Suprapubic skin (tissue), 4 donors: ENCODE measurements at regions not wholly inside any gene's neighbourhood (a gene's known extent, or its start where the extent isn't known, plus 50 kb on each side); places are given as distances from the start of the nearest gene placed in this dataset.

Experiments used
- DNase-seq, 2 donors: peaks; one replicate each; pipeline ENCODE4 v3.0.0-alpha.2; 2019; ENCODE audit warnings: low spot score in 2 of 2
- H3K27ac ChIP-seq: fragments of 200-600 bp; sonication (generic); one replicate; pipeline ENCODE4 v1.5.1; 2019
- H3K27me3 ChIP-seq: fragments of 200-600 bp; sonication (generic); one replicate; pipeline ENCODE4 v1.5.1; 2019
- H3K36me3 ChIP-seq: fragments of 200-600 bp; sonication (generic); one replicate; pipeline ENCODE4 v1.5.1; 2019
- H3K4me1 ChIP-seq: fragments of 200-600 bp; sonication (generic); one replicate; pipeline ENCODE4 v1.5.1; 2019
- H3K4me3 ChIP-seq: fragments of 200-600 bp; sonication (generic); one replicate; pipeline ENCODE4 v1.5.1; 2019; ENCODE audit warnings: mild to moderate bottlenecking
- H3K9me3 ChIP-seq: fragments of 200-600 bp; sonication (generic); one replicate; pipeline ENCODE4 v1.5.1; 2019
- CTCF ChIP-seq, 2 donors: fragments of 200-600 bp in 1 of 2; fragments of 450-650 bp in 1 of 2; sonication (generic) in 1 of 2; IDR thresholded peaks; one replicate each; pipeline ENCODE4 v1.5.1; 2016 to 2019; ENCODE audit warnings: antibody characterized with exemption in 2 of 2, mild to moderate bottlenecking in 1 of 2, moderate library complexity in 1 of 2
- EP300 ChIP-seq: sonication (generic); formaldehyde crosslinking; IDR thresholded peaks from one replicate; pipeline ENCODE4 v1.6.1; 2017; ENCODE audit warnings: antibody characterized with exemption
- POLR2A ChIP-seq, 2 donors: fragments of 450-650 bp; IDR thresholded peaks; one replicate each; pipeline ENCODE4 v1.6.1; 2017; ENCODE audit warnings: antibody characterized with exemption in 2 of 2, mild to moderate bottlenecking in 2 of 2, moderate library complexity in 2 of 2
- POLR2AphosphoS5 ChIP-seq, 3 donors: sonication (generic); formaldehyde crosslinking; IDR thresholded peaks; one replicate each; pipeline ENCODE4 v1.6.1; 2017; ENCODE audit warnings: antibody characterized with exemption in 3 of 3
- WGBS: methylation state at CpG from one replicate; pipeline ENCODE4 v1.1.5; 2018; 5-methylcytosine and 5-hydroxymethylcytosine counted together

GRCh38 chr9:32319312-32319929 lies 65.0 kb upstream of the ACO1 start:
- Histone ChIP-seq H3K36me3 (no peaks in the 10 kb centered on the region), H3K27ac (no peak overlapping the region), H3K4me3 (no peak overlapping the region), H3K9me3 (no peaks in the 10 kb centered on the region), H3K27me3 (no peaks in the 10 kb centered on the region), H3K4me1 (no peaks in the 10 kb centered on the region)
- 79% methylated on average over 4 of the region's 4 CpGs for WGBS
- DNase-seq = no peak
- TF ChIP-seq POLR2AphosphoS5 (IDR thresholded peaks at IDR 0.05) (no peak), POLR2A (IDR thresholded peaks at IDR 0.05) (no peak), EP300 (no peak), CTCF (IDR thresholded peaks at IDR 0.05) (no peak)

- Histone ChIP-seq H3K4me3 (no peak overlapping the region), H3K27me3 (no peaks in the 10 kb centered on the region), H3K36me3 (no peaks in the 10 kb centered on the region), H3K9me3 (no peaks in the 10 kb centered on the region), H3K4me1 (no peaks in the 10 kb centered on the region), H3K27ac (no peak overlapping the region)
- TF ChIP-seq EP300 = no peak
- TF ChIP-seq CTCF (IDR thresholded peaks at IDR 0.05) = no peak
- no peak for TF ChIP-seq POLR2A (IDR thresholded peaks at IDR 0.05)
- TF ChIP-seq POLR2AphosphoS5 (IDR thresholded peaks at IDR 0.05) = no peak
- no peak for DNase-seq
- WGBS = 64% methylated on average over 7 of the region's 7 CpGs
These were observed 61.8 kb upstream of the ACO1 start for GRCh38 chr9:32322622-32323021.

- H3K36me3 ChIP-seq = no peaks in the 10 kb centered on the region
- no peak overlapping the region for H3K27ac ChIP-seq
- 93% methylated on average over 2 of the region's 2 CpGs for WGBS
- H3K9me3 ChIP-seq = peaks cover 3% of the 10 kb centered on the region
- no peaks in the 10 kb centered on the region for H3K4me1 ChIP-seq
- no peak overlapping the region for H3K4me3 ChIP-seq
- DNase-seq = no peak
- no peaks in the 10 kb centered on the region for H3K27me3 ChIP-seq
- TF ChIP-seq POLR2AphosphoS5 (IDR thresholded peaks at IDR 0.05) = no peak
- TF ChIP-seq CTCF (IDR thresholded peaks at IDR 0.05) = no peak
- TF ChIP-seq EP300 = no peak
- TF ChIP-seq POLR2A (IDR thresholded peaks at IDR 0.05) = no peak
These were observed 58.3 kb upstream of the ACO1 start for GRCh38 chr9:32326146-32326545.

- H3K9me3 ChIP-seq = peaks cover 3% of the 10 kb centered on the region
- 90% methylated on average over 4 of the region's 4 CpGs for WGBS
- no peak overlapping the region for H3K4me3 ChIP-seq
- H3K27ac ChIP-seq = no peak overlapping the region
- no peaks in the 10 kb centered on the region for H3K27me3 ChIP-seq
- no peaks in the 10 kb centered on the region for H3K4me1 ChIP-seq
- no peak for DNase-seq
- no peaks in the 10 kb centered on the region for H3K36me3 ChIP-seq
- no peak for TF ChIP-seq POLR2A (IDR thresholded peaks at IDR 0.05)
These were observed 53.2 kb upstream of the ACO1 start for GRCh38 chr9:32331240-32331639.

GRCh38 chr9:32334112-32334511 lies 50.3 kb upstream of the ACO1 start:
- no peaks in the 10 kb centered on the region for H3K27me3 ChIP-seq
- H3K4me1 ChIP-seq = no peaks in the 10 kb centered on the region
- no peak for TF ChIP-seq POLR2A (IDR thresholded peaks at IDR 0.05)
- no peak for TF ChIP-seq POLR2AphosphoS5 (IDR thresholded peaks at IDR 0.05)
- no peak for TF ChIP-seq CTCF (IDR thresholded peaks at IDR 0.05)
- no peak for TF ChIP-seq EP300
- no peak overlapping the region for H3K27ac ChIP-seq
- H3K9me3 ChIP-seq = no peaks in the 10 kb centered on the region
- WGBS = 90% methylated on average over 7 of the region's 7 CpGs
- H3K36me3 ChIP-seq = no peaks in the 10 kb centered on the region
- no peak overlapping the region for H3K4me3 ChIP-seq
- DNase-seq = no peak
